H1 (cell line): ENCODE measurements at regions not wholly inside any gene's neighbourhood (a gene's known extent, or its start where the extent isn't known, plus 50 kb on each side); places are given as distances from the start of the nearest gene placed in this dataset.

ENCODE experiments used
- BACH1 ChIP-seq: IDR thresholded peaks from 2 replicates; pipeline ENCODE4 v1.6.1; 2012; ENCODE audit warnings: low read length, improper control_type of control experiment
- CEBPB ChIP-seq: IDR thresholded peaks from 2 replicates; pipeline ENCODE4 v1.6.1; 2012; ENCODE audit warnings: low read depth, low read length
- CTBP2 ChIP-seq: IDR thresholded peaks from 2 replicates; pipeline ENCODE4 v1.7.0; 2011; ENCODE audit warnings: borderline replicate concordance, mild to moderate bottlenecking, moderate library complexity, mixed read lengths, low read length; ENCODE audit not compliant: insufficient read depth, insufficient read length
- POU5F1 ChIP-seq: IDR thresholded peaks from 2 replicates; pipeline ENCODE4 v1.6.1; 2011; ENCODE audit warnings: low read depth, mild to moderate bottlenecking, low read length, moderate library complexity
- RFX5 ChIP-seq: IDR thresholded peaks from 2 replicates; pipeline ENCODE4 v1.6.1; 2011; ENCODE audit warnings: low read depth, low read length, improper control_type of control experiment, borderline replicate concordance
- SIN3A ChIP-seq, 2 experiments: IDR thresholded peaks in 1 of 2; conservative IDR thresholded peaks in 1 of 2; 2 replicates each; pipeline ENCODE4 v1.6.1; 2011 to 2012; ENCODE audit warnings: low read length in 2 of 2, improper control_type of control experiment in 1 of 2, low read depth in 1 of 2, mild to moderate bottlenecking in 1 of 2
- ZNF274 ChIP-seq: IDR thresholded peaks from 2 replicates; pipeline ENCODE4 v1.7.0; 2012; ENCODE audit warnings: low read length, borderline replicate concordance; ENCODE audit errors: extremely low read depth

DNA sequence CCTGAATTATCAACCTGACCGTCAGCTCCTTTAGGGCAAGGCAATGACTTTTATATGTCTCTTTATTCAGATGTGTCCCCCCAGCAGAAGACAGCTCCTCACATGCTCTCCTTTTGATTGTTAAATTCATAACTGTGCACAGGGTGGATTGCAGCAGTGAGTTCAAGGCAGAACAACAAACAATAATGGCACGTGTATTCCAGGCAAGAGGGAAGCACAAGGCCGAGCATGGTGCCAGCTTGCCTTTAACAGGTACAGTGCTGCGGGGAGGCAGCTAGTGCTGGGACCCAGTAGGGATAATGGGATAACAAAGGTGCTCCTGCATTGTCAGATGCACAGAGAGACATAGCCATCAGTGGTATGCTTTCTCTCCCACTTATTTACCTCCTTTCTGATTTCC, 248.4 kb downstream of the RHOU start (continued):
- TF ChIP-seq CTBP2 (no peak), BACH1 (no peak), SIN3A (conservative IDR thresholded peaks at IDR 0.05 in 1 of 2, IDR thresholded peaks at IDR 0.05 in 1 of 2; ENCODE audit: low read depth in 1 of 2, low read length in 2 of 2) (no peak), POU5F1 (no peak), ZNF274 (no peak), CEBPB (no peak), RFX5 (no peak)
